HUES64 (cell line): ENCODE measurements at regions not wholly inside any gene's neighbourhood (a gene's known extent, or its start where the extent isn't known, plus 50 kb on each side); places are given as distances from the start of the nearest gene placed in this dataset.
"Not testable (repeated sequence)": the region's sequence is repeated elsewhere in the genome, so short reads cannot be mapped to it uniquely, and the experiment has no call there.

Experiments
- H3K27ac ChIP-seq: 2 replicates; pipeline ENCODE4 v1.7.0; 2013; ENCODE audit warnings: low read depth, low read length, inconsistent platforms
- H3K27me3 ChIP-seq: 2 replicates; pipeline ENCODE4 v1.6.1; 2013; ENCODE audit warnings: mild to moderate bottlenecking, low read length; ENCODE audit not compliant: insufficient read depth
- H3K36me3 ChIP-seq: 2 replicates; pipeline ENCODE4 v1.6.1; 2013; ENCODE audit warnings: mild to moderate bottlenecking, low read length; ENCODE audit not compliant: insufficient read depth
- H3K4me1 ChIP-seq: 2 replicates; pipeline ENCODE4 v1.6.1; 2013; ENCODE audit warnings: mild to moderate bottlenecking, low read length, moderate library complexity; ENCODE audit not compliant: insufficient read depth
- H3K4me3 ChIP-seq: 2 replicates; pipeline ENCODE4 v1.5.1; 2013; ENCODE audit warnings: mild to moderate bottlenecking, low read length, moderate library complexity
- H3K9ac ChIP-seq: 2 replicates; pipeline ENCODE4 v1.6.1; 2013; ENCODE audit warnings: mild to moderate bottlenecking, low read depth, low read length
- H3K9me3 ChIP-seq: 2 replicates; pipeline ENCODE4 v1.6.1; 2013; ENCODE audit warnings: low read depth, low read length; ENCODE audit not compliant: insufficient read depth
- WGBS: fragments of 150-250, 120-280 bp; methylation state at CpG from one replicate; pipeline ENCODE4 v1.1.7; 2013; ENCODE audit warnings: missing lambda C conversion rate; 5-methylcytosine and 5-hydroxymethylcytosine counted together

DNA sequence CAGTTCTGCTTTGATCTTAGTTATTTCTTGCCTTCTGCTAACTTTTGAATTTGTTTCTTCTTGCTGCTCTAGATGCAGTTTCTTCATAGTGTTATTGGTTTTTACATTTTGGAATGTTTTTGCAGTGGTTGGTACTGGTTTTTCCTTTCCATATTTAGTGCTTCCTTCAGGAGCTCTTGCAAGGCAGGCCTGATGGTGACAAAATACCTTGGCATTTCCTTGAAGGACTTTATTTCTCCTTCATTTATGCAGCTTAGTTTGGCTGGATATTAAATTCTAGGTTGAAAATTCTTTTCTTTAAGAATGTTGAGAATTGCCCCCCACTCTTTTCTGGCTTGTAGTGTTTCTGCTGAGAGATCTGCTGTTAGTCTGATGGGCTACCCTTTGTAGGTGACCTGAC, 1654.7 kb upstream of the SEL1L start:
- not testable (repeated sequence) for H3K4me1 ChIP-seq, H3K36me3 ChIP-seq, H3K9me3 ChIP-seq, H3K9ac ChIP-seq, H3K27me3 ChIP-seq, H3K27ac ChIP-seq, H3K4me3 ChIP-seq

DNA sequence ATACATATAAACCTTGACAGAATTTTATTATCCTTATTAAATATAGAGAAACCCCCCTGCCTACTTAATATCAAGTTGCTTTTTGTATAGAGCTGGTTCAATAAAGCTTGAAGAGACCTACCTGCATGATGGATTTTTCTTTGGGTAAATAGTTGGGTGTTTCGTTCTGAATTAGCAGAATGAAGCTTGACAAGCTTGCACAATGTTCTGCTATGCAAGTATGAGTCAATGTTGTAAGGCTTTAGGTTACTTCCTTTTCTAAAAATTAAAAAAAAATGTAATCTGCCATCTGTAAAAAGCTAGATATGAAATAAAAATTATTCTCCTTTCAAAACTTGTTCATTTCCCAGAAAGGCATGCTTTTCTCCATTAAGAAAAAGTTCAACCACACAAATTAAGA, 1662.6 kb upstream of the SEL1L start:
- no peak overlapping the region for H3K27ac ChIP-seq
- WGBS = 84% methylated on average over 1 of the region's 1 CpG
- H3K36me3 ChIP-seq = no peaks in the 10 kb centered on the region
- no peak overlapping the region for H3K9ac ChIP-seq
- no peaks in the 10 kb centered on the region for H3K9me3 ChIP-seq
- no peaks in the 10 kb centered on the region for H3K4me1 ChIP-seq
- H3K27me3 ChIP-seq = no peaks in the 10 kb centered on the region
- no peak overlapping the region for H3K4me3 ChIP-seq

DNA sequence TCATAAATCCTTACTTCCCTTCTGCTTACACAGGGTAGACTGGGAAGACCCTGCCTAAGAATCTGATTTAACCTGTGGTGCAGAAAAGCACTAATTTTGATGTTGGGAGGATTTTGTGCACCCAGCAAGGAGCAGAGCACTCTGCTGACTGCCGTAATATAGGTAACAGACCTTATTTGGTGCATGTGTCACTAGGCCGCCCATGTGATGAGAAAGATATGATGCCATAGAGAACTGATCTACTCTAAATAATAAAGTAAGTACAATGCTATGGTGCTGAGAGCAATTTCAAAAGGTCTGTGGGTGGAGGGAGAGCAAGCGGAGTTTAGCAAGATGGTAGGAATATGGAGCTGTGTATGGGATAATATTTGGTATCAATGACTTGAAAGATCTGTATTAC, 1663.6 kb upstream of the SEL1L start:
- Histone ChIP-seq H3K9me3 (no peaks in the 10 kb centered on the region), H3K27ac (no peak overlapping the region), H3K4me3 (no peak overlapping the region), H3K4me1 (no peaks in the 10 kb centered on the region), H3K9ac (no peak overlapping the region), H3K27me3 (no peaks in the 10 kb centered on the region), H3K36me3 (no peaks in the 10 kb centered on the region)
- 86% methylated on average over 2 of the region's 3 CpGs for WGBS

DNA sequence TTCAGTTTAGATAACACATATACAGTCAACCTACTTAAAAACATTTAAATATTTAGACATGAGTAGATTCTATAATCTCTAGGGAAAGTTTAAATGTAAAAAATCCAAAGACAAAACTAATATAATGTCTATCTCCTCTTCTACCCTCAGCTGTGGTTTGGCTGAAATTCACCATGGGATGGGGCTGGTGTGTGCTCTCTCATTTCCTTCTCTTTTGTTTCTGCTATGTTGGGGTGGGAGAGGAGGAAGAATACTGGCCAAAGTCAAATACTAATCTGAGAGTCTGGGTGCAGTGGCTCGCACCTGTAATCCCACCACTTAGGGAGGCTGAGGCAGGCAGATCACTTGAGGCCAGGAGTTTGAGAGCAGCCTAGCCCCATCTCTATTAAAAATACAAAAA, 1673.9 kb upstream of the SEL1L start:
- Histone ChIP-seq H3K9ac (no peak overlapping the region), H3K4me1 (no peaks in the 10 kb centered on the region), H3K27me3 (no peaks in the 10 kb centered on the region), H3K27ac (no peak overlapping the region), H3K4me3 (no peak overlapping the region), H3K9me3 (no peaks in the 10 kb centered on the region), H3K36me3 (no peaks in the 10 kb centered on the region)
- 96% methylated on average over 1 of the region's 1 CpG for WGBS

DNA sequence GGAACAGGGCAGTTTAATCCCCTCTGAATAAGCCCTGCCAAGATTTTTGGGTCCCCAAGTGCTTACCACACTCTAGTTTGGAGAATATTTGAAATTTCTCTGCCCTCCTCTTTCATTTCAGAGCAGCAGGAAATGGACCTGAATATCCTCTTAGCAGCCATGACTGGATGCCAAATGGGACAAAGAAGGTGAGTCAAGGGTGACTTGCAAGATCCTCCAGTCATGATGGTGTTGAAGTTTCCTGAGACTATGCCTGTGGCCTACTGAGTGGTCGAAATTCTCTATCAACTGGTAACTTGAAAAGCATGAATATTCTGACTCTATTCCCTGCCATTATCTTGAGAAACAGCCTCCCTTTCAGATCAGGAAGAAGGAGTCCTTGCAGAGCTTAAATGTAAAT, 1674.7 kb upstream of the SEL1L start:
- whole genome bisulfite sequencing = 73% methylated on average over 1 of the region's 1 CpG
- H3K9me3 ChIP-seq = no peaks in the 10 kb centered on the region
- H3K4me1 ChIP-seq = no peaks in the 10 kb centered on the region
- no peak overlapping the region for H3K4me3 ChIP-seq
- no peak overlapping the region for H3K9ac ChIP-seq
- H3K36me3 ChIP-seq = no peaks in the 10 kb centered on the region
- H3K27ac ChIP-seq = no peak overlapping the region
- no peaks in the 10 kb centered on the region for H3K27me3 ChIP-seq

DNA sequence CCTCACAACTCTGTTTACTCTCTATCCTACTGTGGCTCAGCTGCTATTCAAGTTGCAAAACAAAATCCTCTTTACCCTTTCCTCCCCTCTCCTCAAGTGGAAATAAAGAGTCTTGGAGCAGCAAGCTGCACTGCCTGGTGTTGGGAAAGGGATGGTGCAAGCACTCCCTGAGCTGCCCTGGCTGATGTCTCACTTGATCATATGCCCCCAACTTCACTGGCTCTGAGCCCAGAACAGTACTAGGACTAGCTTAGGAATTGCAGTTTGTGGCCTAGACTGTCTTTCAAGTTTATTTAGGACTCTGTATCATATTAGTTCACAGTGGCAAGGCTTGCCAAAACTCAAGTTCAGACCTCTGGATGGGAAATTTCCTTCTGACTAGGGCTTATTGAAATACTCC, 1683.8 kb upstream of the SEL1L start:
- no peak overlapping the region for H3K4me3 ChIP-seq
- 0 out of 2 replicates have a peak, but pooled peaks cover 3% of the 10 kb centered on the region for H3K9me3 ChIP-seq
- no peaks in the 10 kb centered on the region for H3K27me3 ChIP-seq
- H3K27ac ChIP-seq = no peak overlapping the region
- H3K9ac ChIP-seq = no peak overlapping the region
- no peaks in the 10 kb centered on the region for H3K36me3 ChIP-seq
- H3K4me1 ChIP-seq = no peaks in the 10 kb centered on the region

DNA sequence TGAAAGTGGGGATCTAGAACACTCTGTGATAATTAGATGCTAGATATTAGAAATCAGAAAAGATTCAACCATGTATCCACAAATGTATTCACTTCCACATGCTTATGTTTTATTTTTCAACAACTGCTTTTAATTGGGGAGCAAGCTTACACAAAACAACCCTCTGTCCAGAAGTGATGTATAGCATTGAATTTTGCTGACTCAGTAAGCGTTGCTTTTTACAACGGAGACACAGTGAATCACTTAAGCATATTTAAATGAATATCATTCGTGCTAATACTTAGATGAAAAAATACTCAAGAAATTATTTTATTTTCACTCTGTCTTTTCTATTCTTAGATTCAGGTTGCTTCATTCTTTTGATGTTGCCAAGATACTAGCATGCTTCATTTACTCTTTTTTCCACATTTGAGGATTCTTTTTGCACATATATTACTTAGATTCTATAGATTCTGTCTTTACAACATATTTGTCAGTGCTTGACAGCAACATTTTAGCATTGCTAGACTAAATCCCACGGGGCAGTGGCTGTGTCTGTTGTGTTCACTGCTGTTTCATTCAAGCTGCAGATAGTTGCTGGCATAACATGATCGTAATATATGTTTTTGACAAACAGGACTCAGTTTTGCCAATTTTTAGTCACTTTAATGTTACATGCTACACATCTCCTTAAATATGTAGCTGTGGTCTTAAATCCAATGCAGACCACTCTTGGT, 1714.4 kb upstream of the SEL1L start:
- WGBS = 93% methylated on average over 4 of the region's 5 CpGs
- Histone ChIP-seq H3K9ac (no peak overlapping the region), H3K4me3 (no peak overlapping the region), H3K36me3 (no peaks in the 10 kb centered on the region), H3K4me1 (no peaks in the 10 kb centered on the region), H3K27me3 (no peaks in the 10 kb centered on the region), H3K27ac (no peak overlapping the region), H3K9me3 (peaks cover 7% of the 10 kb centered on the region)

DNA sequence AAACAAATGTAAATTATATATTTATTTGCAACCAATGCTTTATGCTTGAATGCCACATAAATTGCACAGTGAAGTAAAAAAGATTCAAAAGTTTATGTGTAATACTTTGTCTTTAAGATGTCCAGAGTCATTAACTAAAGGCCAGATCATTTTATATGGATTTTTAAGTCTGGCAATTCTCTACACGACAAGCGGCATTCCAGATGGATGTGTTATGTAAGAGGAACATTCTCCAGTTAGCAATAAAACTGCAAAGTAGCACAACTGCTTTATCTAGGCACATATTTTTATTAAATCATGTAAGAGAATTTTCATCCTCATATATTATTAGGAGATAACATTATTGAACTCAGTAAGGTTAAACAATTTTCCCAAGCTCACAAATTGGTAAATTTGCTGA, 1717.7 kb upstream of the SEL1L start:
- 90% methylated on average over 2 of the region's 2 CpGs for WGBS
- Histone ChIP-seq H3K9me3 (no peaks in the 10 kb centered on the region), H3K27me3 (no peaks in the 10 kb centered on the region), H3K9ac (no peak overlapping the region), H3K4me1 (no peaks in the 10 kb centered on the region), H3K27ac (no peak overlapping the region), H3K4me3 (no peak overlapping the region), H3K36me3 (no peaks in the 10 kb centered on the region)

DNA sequence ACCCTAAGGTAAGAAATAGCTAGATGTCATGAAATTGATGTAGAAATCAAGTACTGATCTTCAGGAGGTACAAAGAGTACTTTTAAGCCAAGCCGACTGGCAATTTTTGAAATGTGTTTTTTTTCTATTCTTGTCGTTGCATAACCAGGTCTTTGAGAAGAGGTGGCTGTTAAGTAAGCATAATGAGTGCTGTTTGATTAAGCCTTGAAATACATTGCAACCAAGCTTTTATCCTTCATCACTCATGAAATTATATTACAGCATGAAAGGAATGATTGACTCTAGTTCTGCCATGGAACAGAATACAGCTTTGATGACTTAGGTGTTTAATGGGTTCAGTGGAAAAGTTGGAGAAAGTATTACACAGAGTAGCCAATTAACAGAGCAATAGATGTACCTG, 1720.2 kb upstream of the SEL1L start:
- H3K4me1 ChIP-seq = no peaks in the 10 kb centered on the region
- H3K9me3 ChIP-seq = no peaks in the 10 kb centered on the region
- 94% methylated on average over 2 of the region's 2 CpGs for WGBS
- no peak overlapping the region for H3K9ac ChIP-seq
- H3K36me3 ChIP-seq = no peaks in the 10 kb centered on the region
- no peaks in the 10 kb centered on the region for H3K27me3 ChIP-seq
- H3K4me3 ChIP-seq = no peak overlapping the region
- no peak overlapping the region for H3K27ac ChIP-seq

DNA sequence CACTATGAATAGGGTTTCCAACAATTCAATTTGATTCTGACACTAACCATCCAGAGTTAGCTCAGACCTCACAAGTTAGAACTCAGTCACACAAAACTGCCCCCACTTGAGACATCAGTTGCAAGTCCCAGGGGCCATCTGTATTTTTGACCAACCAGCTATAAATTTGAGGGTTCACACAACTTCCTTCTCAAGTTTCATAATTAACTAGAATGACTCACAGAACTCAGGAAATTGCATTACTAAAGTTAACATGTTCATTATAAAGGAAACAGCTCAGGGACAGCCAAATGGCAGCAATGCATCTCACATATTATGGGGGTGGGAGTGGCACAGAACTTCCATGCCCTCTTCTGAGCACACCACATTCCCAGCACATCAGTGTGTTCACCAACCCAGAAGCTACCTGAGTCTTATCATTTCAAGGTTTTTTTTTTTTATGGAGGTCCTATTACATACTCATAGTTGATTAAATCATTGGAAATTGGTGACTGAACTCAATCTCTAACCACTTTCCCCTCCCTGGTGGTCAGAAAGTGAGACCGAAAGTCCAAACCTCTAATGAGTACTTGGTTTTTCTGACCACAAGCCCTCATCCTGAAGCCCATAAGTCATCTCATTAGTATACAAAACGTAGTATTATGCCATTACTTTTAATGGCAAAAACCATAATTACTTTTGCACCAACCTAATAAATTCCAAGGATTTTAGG, 1721.5 kb upstream of the SEL1L start:
- H3K9me3 ChIP-seq = no peaks in the 10 kb centered on the region

DNA sequence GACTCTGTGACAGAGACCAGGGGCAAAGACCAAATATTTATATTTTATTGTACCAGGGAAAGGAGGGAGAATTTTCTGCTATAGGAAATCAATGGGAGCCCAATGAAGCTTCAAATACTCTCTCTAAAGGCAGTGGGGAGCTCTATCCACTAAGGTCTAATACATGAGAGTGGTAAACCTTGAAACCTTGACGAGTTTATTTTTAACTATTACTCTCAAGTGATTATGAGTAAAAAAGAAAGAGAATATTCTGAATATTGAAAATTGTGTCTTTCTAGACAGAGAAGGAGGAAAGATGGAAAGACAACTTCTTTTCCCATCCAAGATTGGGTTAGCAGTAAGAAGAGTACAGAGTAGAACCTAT, 1722.1 kb upstream of the SEL1L start:
- no peaks in the 10 kb centered on the region for H3K27me3 ChIP-seq
- H3K9me3 ChIP-seq = no peaks in the 10 kb centered on the region
- H3K9ac ChIP-seq = no peak overlapping the region
- 100% methylated on average over 1 of the region's 1 CpG for WGBS
- H3K27ac ChIP-seq = no peak overlapping the region
- no peak overlapping the region for H3K4me3 ChIP-seq
- no peaks in the 10 kb centered on the region for H3K4me1 ChIP-seq
- H3K36me3 ChIP-seq = no peaks in the 10 kb centered on the region

More for the DNA sequence above, 1721.5 kb upstream of the SEL1L start:
- no peak overlapping the region for H3K27ac ChIP-seq
- no peaks in the 10 kb centered on the region for H3K27me3 ChIP-seq
- no peaks in the 10 kb centered on the region for H3K36me3 ChIP-seq
- H3K4me1 ChIP-seq = no peaks in the 10 kb centered on the region
- WGBS = 94% methylated on average over 2 of the region's 2 CpGs
- H3K9ac ChIP-seq = no peak overlapping the region
- H3K4me3 ChIP-seq = no peak overlapping the region
